IPS DF 6.9 (cell line): ENCODE measurements at regions not wholly inside any gene's neighbourhood (a gene's known extent, or its start where the extent isn't known, plus 50 kb on each side); places are given as distances from the start of the nearest gene placed in this dataset.

Experiments
- DNase-seq: peaks from one replicate; pipeline ENCODE4 v3.0.0-alpha.2; 2013; ENCODE audit warnings: low read depth, low spot score
- H3K27ac ChIP-seq: one replicate; pipeline ENCODE4 v1.5.1; 2013; ENCODE audit warnings: low read length, control low read depth
- H3K27me3 ChIP-seq: 2 replicates; pipeline ENCODE4 v1.6.1; 2013; ENCODE audit warnings: mild to moderate bottlenecking, low read length; ENCODE audit not compliant: control insufficient read depth, insufficient read depth
- H3K36me3 ChIP-seq: 2 replicates; pipeline ENCODE4 v1.6.1; 2013; ENCODE audit warnings: low read length; ENCODE audit not compliant: control insufficient read depth, insufficient read depth
- H3K4me1 ChIP-seq: 2 replicates; pipeline ENCODE4 v1.6.1; 2013; ENCODE audit warnings: low read length; ENCODE audit not compliant: control insufficient read depth, insufficient read depth
- H3K4me3 ChIP-seq: 2 replicates; pipeline ENCODE4 v1.5.1; 2013; ENCODE audit warnings: mild to moderate bottlenecking, low read length
- H3K9me3 ChIP-seq: 2 replicates; pipeline ENCODE4 v1.6.1; 2013; ENCODE audit warnings: low read length, inconsistent platforms; ENCODE audit not compliant: control insufficient read depth, insufficient read depth
- WGBS: extraction: QIAGEN DNeasy Blood & Tissue Kit; methylation state at CpG from one replicate; pipeline ENCODE4 v1.1.7; 2013; ENCODE audit warnings: mixed read lengths, missing lambda C conversion rate; ENCODE audit not compliant: insufficient read length, insufficient coverage; 5-methylcytosine and 5-hydroxymethylcytosine counted together

DNA sequence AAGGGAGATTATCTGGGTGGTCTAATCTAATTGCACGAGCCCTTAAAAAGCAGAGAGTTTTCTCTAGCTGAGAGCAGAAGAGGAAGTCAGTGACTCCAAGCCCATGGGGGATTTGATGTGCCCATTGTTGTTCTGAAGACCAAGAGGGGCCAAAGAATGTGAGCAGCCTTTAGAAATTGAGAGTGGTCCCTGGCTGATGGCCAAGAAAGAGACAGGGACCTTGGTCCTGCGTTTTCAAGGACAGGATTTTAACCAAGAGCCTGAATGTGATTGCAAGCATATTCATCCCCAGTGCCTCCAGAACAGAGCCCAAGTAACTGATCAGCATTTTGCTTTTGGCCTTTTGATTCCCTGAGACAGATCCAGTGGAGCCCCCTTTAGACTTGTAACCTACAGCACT, 1353.9 kb downstream of the AACS start:
- no CpG with 5 or more reads among the region's 2 CpGs for WGBS
- no peak overlapping the region for H3K4me3 ChIP-seq

DNA sequence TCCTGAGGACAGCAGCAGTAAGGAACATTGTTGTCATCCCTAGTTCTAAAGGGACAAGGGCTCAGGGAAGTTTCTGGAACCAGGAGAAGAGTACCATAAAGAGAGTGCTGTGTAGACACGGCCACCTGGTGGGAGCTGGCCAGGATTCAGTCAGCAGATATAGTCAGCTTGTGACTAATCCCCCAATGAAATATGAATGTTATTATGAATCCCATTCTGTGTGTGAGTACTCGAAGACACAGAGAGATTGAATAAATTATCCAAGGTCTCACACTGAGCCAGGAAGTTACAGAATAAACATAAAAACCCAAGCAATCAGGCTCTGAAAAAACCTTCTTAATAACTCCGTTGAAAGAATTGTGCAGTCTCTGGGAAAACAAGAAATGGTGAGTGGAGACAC, 1359.5 kb downstream of the AACS start:
- Histone ChIP-seq H3K4me1 (no peaks in the 10 kb centered on the region), H3K9me3 (no peaks in the 10 kb centered on the region), H3K27me3 (no peaks in the 10 kb centered on the region), H3K27ac (no peak overlapping the region), H3K36me3 (no peaks in the 10 kb centered on the region), H3K4me3 (no peak overlapping the region)
- WGBS, result no CpG with 5 or more reads among the region's 3 CpGs
- DNase-seq, result no peak

More for the DNA sequence above, 1353.9 kb downstream of the AACS start:
- no peak for DNase-seq
- Histone ChIP-seq H3K9me3 (no peaks in the 10 kb centered on the region), H3K27me3 (no peaks in the 10 kb centered on the region), H3K27ac (no peak overlapping the region), H3K36me3 (no peaks in the 10 kb centered on the region), H3K4me1 (0 out of 2 replicates have a peak, but pooled peaks cover 1% of the 10 kb centered on the region)

DNA sequence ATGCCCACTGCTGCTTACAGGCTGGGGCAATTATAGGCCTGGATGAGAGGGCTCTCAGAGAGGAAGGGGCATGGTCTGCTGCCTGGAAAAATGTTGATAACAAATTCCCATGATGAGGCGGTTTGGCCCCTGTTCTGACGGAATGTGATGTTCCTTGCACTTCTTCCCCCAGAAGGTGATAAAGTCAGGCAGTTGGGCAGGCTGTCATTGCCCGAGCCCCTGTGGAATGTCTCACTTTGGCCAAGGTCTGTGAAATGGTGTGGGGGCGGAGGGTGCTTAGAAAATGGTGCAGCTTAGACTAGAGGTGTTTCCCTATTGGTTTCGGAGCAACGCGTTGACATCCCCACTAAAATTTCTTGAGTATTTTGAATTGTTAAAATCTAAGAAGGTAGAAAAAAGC, 1360.0 kb downstream of the AACS start:
- Histone ChIP-seq H3K36me3 (no peaks in the 10 kb centered on the region), H3K9me3 (no peaks in the 10 kb centered on the region), H3K4me3 (no peak overlapping the region), H3K27me3 (no peaks in the 10 kb centered on the region), H3K4me1 (no peaks in the 10 kb centered on the region), H3K27ac (no peak overlapping the region)
- no CpG with 5 or more reads among the region's 7 CpGs for WGBS
- no peak for DNase-seq

DNA sequence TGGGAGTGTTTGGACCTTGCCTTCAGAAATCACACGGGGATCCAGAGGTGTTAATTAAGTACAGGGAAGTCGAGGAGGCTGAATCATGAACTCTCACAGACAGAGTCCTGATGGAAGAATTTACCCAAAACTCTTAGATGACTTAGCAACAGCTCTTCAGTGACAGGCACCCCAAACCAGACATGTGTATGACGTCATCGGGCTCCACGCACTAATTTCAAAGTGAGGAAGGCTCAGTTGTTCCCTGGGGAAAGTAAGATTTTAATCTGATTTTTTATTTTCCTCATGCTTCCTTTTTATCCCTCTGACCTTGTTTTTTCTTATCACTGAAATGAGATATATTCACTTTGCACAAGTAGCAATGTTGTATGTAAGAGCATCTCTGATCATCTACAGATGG, 1363.5 kb downstream of the AACS start:
- no CpG with 5 or more reads among the region's 5 CpGs for WGBS
- H3K4me1 ChIP-seq, result no peaks in the 10 kb centered on the region
- H3K36me3 ChIP-seq, result no peaks in the 10 kb centered on the region
- H3K9me3 ChIP-seq, result no peaks in the 10 kb centered on the region
- no peaks in the 10 kb centered on the region for H3K27me3 ChIP-seq
- H3K4me3 ChIP-seq, result no peak overlapping the region
- H3K27ac ChIP-seq, result no peak overlapping the region
- no peak for DNase-seq

DNA sequence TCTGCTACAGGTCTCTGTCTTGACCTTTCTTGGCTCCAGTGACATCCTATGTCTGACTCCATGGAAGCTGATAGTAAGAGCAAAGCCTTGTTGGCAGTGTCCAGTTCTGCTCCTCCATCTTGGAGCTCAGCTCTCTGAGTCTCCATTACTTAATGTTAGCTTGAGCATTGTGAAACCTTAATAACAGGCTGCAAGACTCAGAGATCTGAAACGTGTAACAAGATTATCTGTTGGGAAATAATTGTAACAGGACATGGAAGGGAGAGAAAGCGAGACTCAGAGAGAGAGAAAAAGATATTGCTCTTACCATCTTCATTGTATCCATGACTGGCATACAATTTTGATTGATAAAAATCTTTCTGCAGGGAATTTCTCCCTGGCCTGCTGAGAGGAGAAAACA, 1365.7 kb downstream of the AACS start:
- WGBS, result no CpG with 5 or more reads among the region's 2 CpGs
- Histone ChIP-seq H3K4me1 (no peaks in the 10 kb centered on the region), H3K36me3 (no peaks in the 10 kb centered on the region), H3K27ac (no peak overlapping the region), H3K27me3 (no peaks in the 10 kb centered on the region), H3K4me3 (no peak overlapping the region), H3K9me3 (no peaks in the 10 kb centered on the region)
- DNase-seq, result no peak

DNA sequence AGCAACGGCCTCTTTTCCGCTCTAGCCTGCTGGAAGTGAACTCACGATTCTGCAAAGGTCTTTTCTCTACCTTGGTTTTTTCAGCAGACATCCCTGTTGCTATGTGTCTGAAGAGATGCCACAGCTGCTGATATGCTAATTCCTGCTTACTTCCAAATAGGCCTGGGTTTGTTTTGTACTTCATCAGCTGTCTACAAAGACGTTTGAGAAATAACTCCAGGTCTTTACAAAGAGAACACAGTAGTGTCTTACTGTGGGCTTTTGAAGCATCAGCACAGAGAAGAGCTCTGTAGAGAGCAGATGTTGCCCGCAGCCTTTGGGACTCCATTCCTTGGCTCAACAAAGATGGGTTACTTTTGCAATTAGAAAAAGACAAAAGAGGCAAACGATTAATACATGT, 1366.5 kb downstream of the AACS start:
- no peaks in the 10 kb centered on the region for H3K9me3 ChIP-seq
- no peaks in the 10 kb centered on the region for H3K27me3 ChIP-seq
- H3K36me3 ChIP-seq, result no peaks in the 10 kb centered on the region
- no peak overlapping the region for H3K4me3 ChIP-seq
- H3K4me1 ChIP-seq, result no peaks in the 10 kb centered on the region
- no peak for DNase-seq
- no CpG with 5 or more reads among the region's 6 CpGs for WGBS
- no peak overlapping the region for H3K27ac ChIP-seq

DNA sequence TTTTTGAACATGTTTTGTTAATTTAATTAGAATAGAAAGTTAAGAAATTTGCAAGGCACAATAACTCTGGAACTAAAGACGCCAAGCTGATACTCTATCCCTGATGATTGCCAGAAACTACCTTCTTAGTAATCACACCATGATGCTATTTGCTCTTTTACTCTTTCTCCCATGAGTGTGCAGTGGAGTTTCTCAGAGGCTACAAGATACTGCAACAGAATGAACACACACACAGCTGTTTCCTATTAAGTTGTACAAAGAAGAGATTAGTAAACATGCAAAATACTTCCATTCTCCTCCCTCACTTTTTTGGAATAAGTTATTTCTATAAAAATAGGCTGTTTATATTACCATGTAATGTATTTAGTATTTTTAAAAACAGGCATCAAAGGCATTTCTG, 1367.5 kb downstream of the AACS start:
- DNase-seq, result no peak
- no peaks in the 10 kb centered on the region for H3K4me1 ChIP-seq
- H3K27ac ChIP-seq, result no peak overlapping the region
- no CpG with 5 or more reads among the region's 1 CpG for WGBS
- no peaks in the 10 kb centered on the region for H3K9me3 ChIP-seq
- H3K27me3 ChIP-seq, result no peaks in the 10 kb centered on the region
- no peak overlapping the region for H3K4me3 ChIP-seq
- no peaks in the 10 kb centered on the region for H3K36me3 ChIP-seq

DNA sequence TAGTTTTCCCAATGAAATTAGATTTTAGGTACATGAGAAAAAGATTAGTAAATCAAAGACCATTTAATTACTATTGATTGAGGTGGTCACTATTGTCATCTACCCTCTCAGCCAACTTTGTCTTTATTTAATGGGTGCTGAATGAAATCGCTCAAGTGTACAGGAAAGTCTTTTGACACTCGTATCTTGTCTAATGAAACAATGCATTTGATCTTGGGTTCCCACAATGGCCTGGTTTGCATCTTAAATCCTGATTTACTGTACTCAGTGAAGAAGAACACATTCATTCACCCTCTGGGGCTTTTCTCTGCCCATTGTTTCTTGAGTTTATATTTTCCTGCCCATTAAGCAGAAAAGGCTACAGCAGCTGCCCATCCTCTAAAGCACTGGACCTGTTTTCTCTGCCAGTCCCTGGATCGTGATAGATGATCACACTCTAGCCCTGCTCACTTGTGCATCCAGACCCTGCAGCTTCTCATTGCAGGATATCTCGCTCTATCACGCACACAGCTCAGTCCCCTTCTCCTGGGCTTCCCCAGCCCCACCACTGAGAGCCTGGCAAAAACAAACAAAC, 1369.3 kb downstream of the AACS start:
- no CpG with 5 or more reads among the region's 5 CpGs for WGBS
- H3K4me1 ChIP-seq, result no peaks in the 10 kb centered on the region
- no peaks in the 10 kb centered on the region for H3K36me3 ChIP-seq
- H3K27me3 ChIP-seq, result no peaks in the 10 kb centered on the region
- H3K9me3 ChIP-seq, result no peaks in the 10 kb centered on the region
- no peak overlapping the region for H3K4me3 ChIP-seq
- no peak for DNase-seq
- no peak overlapping the region for H3K27ac ChIP-seq

DNA sequence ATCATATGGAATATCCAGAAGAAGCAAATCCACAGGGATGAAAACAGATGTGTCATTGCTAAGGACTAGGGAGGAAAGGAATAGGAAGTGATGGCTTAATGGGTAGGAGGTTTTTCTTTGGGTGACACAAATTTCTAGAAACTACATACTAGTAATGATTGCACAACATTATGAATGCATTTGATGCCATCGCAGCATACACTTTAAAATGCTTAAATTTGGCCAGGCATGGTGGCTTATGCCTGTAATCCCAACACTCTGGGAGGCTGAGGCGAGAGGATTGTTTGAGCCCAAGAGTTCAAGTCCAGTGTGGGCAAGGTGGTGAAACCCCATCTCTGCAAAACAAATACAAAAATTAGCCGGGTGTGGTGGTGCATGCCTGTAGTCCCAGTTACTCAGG, 1370.8 kb downstream of the AACS start:
- no peak for DNase-seq
- no CpG with 5 or more reads among the region's 3 CpGs for WGBS
- H3K36me3 ChIP-seq, result no peaks in the 10 kb centered on the region
- H3K27ac ChIP-seq, result no peak overlapping the region
- H3K27me3 ChIP-seq, result no peaks in the 10 kb centered on the region
- no peak overlapping the region for H3K4me3 ChIP-seq
- no peaks in the 10 kb centered on the region for H3K4me1 ChIP-seq
- no peaks in the 10 kb centered on the region for H3K9me3 ChIP-seq

DNA sequence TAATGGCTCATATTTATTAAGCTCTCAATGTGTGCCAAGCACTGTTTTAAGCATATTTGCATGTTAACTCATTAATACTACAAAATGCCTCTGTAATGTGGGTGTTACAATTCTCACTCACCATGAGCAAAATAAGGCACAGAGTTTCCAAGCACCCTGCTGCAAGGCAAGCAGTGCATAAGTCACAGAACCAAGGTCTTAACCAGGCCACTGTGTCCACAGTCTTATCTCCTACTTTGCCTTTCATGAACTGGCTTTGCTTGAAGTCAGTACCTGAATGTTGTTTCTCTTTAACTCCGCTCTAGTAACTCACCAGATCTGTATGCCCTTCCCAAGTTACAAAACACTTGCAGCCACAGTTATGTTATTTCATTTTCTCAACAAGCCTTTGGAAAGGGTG, 1372.7 kb downstream of the AACS start:
- no peak for DNase-seq
- Histone ChIP-seq H3K4me3 (no peak overlapping the region), H3K27me3 (no peaks in the 10 kb centered on the region), H3K4me1 (no peaks in the 10 kb centered on the region), H3K36me3 (no peaks in the 10 kb centered on the region), H3K27ac (no peak overlapping the region), H3K9me3 (no peaks in the 10 kb centered on the region)
- WGBS, result no CpG with 5 or more reads among the region's 1 CpG

DNA sequence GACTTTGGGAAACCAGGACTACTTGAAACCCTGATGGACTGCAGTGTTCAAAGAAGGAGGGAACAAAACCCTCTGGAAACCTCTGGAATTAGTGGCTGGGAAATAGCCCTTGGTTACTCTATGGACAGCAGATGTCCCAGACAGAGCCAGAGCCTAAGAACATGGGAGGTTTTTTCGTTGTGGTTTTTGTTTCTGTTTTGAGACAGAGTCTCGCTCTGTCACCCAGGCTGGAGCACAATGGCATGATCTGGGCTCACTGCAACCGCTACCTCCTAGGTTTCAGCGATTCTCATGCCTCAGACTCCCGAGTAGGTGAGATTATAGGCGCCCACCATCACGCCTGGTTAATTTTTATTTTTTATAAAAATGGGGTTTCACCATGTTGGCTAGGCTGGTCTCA, 1378.7 kb downstream of the AACS start:
- no peak for DNase-seq

More for the DNA sequence above, 1378.7 kb downstream of the AACS start:
- Histone ChIP-seq H3K4me1 (no peaks in the 10 kb centered on the region), H3K27ac (no peak overlapping the region), H3K4me3 (no peak overlapping the region), H3K9me3 (no peaks in the 10 kb centered on the region), H3K36me3 (no peaks in the 10 kb centered on the region), H3K27me3 (no peaks in the 10 kb centered on the region)
- WGBS, result no CpG with 5 or more reads among the region's 7 CpGs
